GM18868 (cell line): ENCODE measurements at regions not wholly inside any gene's neighbourhood (a gene's known extent, or its start where the extent isn't known, plus 50 kb on each side); places are given as distances from the start of the nearest gene placed in this dataset.
A peak's percentile ranks its signal among the peaks of the same experiment; 100 is the strongest.
"Not testable (repeated sequence)": the region's sequence is repeated elsewhere in the genome, so short reads cannot be mapped to it uniquely, and the experiment has no call there.

ENCODE experiments used
- ATAC-seq: cut with Tn5 transposase; IDR thresholded peaks from one replicate; pipeline ENCODE4 v1.9.1; 2021; ENCODE audit warnings: mild to moderate bottlenecking, moderate library complexity; ENCODE audit not compliant: unreplicated experiment

DNA sequence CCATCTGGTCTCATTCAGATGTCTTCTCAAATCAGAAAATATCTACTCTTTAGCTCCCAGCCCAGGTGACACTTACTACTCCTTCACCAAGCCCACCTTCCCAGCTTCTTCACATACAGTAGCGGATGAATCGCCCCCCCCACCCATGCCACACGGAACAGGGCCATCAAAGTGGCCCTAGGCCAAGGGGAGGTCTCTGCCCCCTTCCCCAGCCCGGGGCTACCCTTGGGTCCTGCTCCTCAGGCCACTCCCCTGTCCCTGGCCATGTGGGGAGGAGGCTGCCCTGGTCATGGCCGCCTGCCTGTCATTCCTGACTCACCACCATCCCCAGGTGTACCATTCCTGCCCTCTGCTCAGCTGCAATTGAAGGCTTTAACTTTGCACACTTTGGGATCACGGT is 142.8 kb downstream of the NECTIN1 start:
- no peak for ATAC-seq

DNA sequence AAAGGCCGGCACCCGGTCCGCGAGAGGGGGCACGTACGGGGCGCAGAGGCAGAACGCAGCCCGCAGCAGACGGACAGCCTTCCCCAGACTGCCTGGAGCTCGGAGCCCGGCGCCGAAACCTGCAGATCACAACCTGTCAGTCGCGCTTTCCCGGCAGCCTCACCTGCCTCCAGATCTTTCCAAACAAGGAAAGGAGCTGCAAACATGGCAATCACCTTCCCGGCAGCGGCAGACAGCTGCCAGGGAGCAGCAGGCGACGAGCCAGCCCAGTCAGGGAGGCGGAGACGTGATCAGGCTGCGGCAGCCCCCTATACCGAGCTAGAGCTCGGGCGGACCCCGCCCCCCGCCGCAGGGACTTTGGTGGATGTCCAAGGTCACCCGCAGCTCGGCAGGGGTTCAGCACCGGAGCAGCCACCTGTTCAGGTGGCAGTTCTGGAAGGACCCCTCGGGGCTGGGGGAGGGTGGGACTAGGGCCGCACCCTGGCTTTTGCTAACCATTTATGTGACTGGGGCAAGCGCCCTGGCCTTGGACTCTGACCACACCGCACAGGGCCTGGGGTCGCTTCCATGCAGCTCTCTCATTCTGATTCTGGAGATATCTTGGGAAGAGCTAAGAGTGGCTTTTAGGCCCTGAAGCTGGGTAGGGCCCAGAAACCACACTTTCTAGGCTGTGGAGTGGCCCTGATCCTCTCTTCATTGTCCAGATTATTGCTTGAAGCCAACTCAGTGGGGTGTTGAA is 143.8 kb downstream of the NECTIN1 start:
- ATAC-seq: no peak

DNA sequence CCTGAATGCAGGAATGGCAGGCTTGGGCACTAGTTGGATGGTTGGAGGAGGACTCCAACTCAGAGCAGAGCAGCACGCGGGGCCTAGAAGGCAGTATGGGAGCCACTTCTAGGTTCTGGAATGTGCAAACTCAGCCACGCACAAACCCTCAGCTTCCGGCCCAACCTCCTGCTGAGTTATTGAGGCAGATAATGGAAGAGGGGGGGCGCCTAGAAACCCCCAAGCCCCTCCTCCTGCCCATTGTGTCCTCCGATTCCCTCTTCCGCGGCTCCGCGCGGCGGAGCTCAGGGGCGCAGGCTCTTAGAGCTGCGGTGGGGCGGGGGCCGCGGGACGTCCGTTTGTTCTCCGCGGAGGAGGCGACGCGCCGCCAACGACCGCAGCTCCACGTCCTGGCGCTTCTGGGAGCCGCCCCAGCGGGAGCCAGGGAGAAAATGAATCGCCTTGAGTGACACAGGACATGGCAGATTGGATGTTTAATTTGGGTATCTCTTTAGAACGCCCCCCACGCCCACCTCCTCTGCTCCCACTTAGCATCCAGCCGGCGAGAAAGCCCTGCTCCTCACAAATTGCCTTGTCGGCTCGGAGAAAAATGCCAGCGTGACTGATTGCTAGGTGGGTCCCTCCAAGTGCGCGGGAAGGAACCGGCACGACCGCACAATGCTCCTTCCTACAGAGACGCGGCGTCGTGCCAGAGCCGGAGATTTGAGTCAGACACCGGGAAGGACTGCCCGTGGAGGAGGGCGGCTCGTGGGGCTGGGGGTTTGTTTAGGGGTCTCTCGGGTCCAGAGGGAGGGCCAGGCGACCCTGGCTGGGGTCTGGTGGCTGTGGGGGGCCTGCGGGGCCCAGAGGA is 144.6 kb downstream of the NECTIN1 start:
- ATAC-seq: no peak

DNA sequence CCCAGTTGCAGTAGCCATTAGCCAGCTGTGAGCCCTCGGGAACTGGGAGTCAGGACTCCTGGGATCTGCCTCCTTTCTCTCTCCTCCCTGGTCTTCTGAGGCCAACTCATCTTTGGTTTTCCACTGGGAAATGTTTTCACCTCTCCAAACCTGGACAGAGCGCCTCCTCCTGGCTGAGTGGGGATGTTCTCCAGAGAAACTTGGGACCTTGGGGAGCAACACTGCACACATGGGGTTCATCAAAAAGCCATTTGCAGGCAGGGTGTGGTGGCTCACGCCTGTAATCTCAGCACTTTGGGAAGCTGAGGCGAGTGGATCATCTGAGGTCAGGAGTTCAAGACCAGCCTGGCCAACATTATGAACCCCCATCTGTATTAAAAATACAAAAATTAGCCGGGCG is 145.4 kb downstream of the NECTIN1 start:
- ATAC-seq: no peak

DNA sequence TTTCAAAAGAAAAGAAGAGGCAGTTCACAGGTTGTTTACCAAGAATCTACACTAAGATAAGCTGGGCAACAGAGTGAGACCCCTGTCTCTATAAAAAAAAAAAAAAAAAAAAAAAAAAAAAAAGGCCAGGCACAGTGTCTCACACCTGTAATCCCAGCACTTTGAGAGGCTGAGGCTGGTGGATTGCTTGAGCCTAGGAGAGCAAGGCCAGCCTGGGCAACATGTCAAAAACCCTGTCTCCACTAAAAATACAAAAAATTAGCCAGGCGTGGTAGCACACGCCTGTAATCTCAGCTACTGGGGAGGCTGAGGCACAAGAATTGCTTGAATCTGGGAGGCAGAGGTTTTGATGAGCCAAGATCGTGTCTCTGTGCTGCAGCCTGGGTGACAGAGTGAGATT is 147.6 kb downstream of the NECTIN1 start:
- ATAC-seq: not testable (repeated sequence)

DNA sequence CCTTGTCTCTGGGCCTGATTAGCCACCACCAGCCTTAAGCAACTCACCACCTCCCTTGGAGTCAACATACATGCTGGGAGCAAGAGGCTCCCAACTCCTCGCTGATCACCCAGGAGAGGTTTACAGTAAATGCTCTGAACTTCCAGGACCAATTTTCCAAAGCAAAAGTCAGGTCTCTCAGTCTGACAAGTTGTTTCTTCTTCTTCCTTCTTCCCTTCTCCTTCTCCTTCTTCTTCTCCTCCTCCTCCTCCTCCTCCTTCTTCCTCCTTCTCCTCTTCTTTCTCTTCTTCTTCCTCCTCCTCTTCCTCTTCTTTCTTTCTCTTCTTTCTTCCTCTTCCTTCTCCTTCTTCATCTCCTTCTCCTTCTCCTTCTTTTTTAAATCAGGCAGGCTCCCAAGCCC is 148.2 kb downstream of the NECTIN1 start:
- ATAC-seq: no peak

DNA sequence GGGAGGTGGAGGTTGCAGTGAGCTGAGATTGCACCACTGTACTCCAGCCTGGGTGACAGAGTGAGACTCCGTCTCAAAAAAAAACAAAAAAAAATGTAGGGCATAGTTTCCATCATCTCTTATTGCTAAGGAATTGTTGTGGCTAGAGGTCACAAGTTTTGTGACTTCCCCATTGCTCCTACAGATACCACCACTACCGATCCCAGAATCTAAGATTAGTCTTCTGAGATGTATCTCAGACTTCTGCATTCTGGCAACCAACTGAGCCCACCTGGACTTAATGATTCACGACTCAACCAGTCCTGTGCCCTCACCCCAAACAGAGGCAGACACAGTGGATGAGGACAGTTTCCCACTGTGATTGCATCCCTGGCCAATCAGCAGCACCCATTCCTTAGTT is 148.9 kb downstream of the NECTIN1 start:
- ATAC-seq: no peak

DNA sequence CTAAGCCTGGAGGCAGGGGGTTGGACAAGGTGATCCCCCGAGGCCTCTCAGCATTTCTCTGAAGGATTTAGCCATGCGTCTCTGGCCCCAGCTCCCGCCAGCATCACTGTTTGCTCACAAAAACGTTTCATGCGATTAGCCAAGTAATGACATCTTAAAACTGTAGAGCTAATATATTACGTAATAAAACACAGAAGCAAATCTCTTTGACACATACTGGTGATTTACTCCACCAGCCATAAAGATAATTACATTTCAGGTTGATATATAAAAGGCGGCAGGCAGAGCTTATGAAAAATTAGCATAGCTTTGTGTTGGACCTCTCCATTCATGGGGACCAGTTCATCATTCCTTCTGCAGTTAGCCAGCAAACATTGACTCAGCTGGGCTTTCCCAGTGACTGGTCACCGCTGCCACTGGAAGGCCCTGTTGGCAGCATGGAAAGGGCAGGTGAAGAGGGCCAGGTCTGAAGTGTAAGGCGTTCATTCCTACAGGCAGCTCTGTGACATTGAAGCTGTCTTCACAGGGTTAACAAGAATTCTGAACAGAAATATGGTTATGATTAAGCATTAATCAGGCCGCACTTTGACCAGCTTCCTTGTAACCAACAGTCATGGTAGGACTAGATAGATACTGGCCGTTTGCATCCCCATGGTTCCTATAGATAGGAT is 150.3 kb downstream of the NECTIN1 start:
- no peak for ATAC-seq

DNA sequence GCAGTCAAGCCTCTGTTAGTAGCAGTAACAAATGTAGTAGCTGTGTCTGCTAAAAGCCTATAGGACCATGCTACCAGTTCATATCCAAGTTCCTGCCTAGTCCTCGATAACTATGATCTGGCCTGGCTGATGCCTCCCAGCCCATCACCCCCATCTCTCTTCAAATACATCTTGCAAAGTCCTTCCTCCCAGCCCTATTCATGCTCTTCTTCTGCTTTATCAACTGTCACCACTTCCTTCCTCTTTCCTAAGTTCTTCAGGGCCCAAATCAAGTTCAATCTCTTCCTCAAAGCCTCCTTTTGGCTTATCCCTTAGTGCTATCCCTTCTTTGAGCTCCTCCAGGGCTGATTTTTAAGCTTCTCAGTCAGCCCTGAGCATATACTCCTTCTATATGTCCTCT is 150.9 kb upstream of the THY1 start:
- ATAC-seq: no peak

DNA sequence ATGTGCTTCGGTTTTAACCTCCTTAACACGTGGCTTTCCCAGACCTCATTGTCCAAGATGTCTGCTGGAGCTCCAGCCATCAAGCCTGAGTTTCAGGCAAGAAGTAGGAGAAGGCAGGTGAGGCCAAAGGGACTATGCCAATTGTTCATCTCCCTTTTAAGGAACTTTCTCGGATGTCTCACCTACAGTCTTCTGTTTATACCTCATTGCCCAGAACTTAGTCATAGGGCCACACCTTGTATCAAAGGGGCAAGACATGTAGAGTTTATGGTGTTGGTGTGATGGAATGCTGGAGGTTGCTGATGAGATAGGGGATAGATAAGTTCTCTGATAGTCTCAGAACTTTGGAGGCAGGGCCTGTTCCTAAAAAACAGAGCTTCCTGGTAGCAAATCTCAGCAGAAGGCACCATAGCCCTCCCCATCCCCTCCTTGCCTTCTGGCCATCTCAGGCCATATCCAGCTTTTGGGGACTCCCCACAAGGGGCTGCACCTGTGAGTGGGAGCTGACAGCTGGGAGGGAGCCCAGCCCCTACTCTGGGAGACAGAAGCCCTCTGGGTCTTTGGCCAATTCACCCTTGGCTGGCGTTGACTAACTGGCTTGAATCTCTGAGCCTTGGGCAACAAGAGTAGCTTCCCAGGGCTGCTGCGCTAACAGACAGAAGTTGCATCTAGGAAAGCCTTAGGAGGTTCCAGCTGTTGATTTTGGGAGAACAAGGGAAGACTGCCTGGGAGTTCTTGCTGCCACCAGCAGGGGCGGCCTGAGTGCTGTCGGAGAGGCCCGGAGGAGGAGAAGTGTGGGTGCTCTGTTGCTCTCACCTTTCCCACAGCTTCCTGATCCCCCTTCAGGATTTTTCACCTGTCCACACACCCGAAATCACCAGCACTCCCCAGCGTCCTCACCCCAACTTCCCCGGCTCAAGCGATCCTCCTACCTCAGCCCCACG is 149.8 kb upstream of the THY1 start:
- no peak for ATAC-seq

DNA sequence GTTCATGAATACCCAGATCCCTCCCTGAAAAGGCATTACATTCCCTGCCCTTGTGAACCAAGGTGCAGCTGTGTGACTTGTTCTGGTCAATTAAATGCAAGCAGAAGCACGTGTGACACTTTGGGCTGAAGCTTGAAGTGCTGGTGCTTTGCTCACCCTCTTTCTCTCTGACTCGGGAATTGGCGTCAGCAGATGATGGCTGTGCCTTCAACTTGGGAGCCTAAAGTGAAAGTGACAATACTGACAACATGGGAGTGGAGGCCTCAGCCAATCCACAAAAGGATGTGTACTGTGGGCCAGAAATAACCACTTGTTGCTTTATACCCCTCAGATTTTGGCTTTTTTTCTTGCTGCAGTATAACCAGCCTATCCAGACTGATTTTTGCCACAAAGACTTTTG is 148.3 kb upstream of the THY1 start:
- ATAC-seq: no peak

DNA sequence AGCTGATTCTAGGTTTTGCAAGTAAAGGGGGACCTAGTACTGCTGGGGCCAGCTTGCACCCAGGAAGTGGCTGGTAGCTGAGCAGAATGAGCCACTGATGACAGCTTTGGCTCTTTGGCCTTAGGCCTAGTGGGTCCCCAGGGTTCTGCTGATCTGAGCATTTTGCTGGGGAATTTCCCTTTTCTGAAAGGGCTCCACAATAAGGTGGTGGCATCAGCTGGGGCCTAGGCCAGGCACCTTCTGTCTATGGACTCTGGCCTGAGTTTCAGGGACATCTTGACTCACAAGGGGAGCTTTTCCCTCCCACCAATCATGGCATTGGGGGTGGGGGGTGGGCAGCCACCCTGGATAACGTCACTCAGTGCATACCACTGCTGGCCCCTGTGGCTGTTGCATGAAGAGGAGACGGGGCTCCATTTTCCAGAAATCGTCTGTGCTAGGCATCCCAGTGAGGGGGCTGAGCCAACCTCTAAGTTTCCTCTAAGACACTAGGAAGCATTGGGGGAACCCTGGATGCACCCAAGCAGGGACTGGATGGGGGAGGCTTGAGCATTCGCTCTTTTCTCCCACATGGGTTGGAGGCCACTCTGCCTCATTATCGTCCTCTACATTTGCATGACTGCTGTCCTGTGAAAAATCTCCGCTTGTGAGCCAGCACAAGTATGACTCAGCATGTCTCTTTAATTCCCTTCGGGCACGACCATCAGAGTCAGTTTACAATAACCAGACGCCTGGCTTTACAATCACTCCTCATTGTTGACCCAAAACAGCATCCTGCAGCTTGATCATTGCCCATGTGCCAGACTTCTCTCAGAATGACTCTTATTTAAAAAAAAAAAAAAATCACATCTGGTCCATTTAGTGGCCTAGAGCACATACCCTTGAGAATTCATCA is 145.0 kb upstream of the THY1 start:
- ATAC-seq: peak; percentile 56

DNA sequence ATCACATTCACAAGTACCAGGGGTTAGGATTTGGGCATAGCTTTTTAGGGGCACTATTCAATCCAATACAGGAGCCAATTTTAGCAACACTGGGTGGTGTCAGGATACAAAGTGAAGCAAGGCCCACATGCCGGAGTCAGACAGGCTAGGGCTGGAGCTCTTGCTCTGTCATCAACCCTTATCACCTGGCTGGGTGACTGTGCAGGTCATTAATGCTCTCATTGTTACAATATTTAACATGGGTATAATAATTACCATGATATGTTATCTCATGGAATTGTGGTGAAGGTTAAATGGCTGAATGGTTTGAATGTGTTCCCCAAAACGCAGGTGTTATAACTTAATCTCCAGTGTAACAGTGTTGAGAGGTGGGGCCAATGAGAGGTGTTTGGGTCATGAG is 143.3 kb upstream of the THY1 start:
- no peak for ATAC-seq

DNA sequence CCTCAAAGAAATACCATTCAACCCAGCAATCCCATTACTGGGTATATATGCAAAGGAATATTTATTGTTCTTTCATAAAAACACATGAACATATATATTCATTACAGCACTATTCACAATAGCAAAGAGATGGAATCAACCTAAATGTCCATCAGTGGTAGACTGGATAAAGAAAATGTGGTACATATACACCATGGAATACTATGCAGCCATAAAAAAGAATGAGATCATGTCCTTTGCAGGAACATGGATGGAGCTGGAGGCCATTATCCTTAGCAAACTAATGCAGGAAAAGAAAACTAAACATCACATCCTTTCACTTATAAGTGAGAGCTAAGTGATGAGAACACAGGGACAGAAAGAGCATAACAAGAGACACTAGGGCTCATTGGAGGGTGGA is 142.7 kb upstream of the THY1 start:
- not testable (repeated sequence) for ATAC-seq

DNA sequence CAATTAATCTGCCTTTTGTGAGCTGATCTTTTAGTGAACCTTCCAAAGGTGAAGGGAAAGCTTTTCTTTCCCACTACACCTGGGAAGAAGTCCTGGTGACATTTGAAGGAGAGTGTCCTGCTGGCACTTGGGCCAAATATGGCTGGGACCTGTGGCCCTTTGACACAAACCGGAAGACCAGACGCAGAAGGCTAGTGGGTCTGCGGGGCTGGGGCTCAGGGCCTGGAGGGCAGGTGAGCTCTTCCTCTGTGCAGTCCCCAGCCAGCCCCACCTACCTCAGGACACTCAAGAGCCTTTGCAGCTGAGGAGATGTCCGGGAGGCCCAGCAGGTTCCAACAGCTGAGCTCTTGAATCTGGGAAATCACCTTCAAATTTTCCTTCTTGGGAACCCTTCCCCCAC is 138.0 kb upstream of the THY1 start:
- no peak for ATAC-seq

DNA sequence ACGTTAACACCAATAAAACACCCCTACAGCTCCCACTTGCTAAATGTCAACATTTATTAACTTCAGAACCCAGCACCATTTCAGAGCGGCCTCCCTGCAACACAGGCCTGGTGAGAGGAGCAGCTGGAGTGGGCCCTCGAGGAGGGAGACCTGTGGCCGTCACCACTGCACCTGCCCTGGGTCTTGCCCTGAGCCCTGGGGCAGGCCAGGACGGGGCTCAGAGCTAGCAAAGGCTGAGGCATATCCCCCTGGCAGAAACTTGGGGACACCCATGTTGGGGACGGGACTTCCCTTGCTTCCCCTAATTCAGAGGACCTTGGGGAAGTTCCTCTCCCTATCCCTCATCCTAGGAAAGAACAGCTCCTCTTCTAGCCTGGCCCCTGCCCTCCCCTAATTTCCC is 137.3 kb upstream of the THY1 start:
- no peak for ATAC-seq

DNA sequence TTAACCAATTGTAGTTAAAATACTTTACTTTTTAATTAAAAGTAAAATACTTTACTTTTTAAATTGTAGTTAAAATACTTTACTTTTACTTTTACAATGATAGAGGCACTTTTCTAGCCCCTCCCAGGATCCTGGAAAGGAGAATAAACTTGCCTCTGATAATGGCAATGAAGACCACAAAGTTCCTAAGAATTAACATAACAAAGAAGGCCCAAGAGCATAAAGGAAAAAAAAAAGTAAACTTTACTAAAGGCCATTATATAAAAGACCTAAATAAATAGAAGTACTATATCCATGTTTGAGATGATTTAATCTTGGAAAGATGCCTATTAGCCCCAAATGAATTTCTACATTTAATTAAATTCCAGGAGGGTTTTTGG is 129.1 kb upstream of the THY1 start:
- no peak for ATAC-seq

DNA sequence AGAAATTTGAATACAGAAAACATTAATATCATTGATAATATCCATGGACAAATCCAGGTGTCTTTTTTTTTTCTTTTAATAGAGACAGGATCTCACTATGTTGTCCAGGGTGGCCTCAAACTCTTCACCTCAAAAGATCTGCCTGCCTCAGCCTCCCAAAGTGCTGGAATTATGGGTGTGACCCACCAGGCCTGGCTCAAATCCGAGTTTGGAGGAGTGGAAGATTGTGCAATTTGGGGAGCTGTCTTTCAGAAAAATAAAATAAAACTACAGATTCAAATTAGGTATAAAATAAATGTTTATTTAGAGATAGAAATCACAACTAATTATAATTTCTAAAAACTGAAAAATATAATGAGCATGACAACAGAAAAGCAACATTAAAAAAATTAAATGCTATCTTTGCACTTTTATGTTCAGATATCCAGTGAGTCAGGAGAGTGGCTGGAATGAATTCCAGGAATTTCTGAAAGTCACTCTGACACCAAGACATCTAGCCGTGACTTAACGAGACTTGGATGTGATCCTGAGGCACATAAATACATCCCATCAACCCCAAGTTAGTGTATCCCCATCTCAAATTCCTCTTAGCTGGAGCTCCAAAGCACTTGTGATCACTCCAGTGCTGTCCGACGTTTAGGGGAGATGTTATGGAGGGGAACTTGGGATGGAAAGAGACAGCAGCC is 128.6 kb upstream of the THY1 start:
- ATAC-seq: no peak

DNA sequence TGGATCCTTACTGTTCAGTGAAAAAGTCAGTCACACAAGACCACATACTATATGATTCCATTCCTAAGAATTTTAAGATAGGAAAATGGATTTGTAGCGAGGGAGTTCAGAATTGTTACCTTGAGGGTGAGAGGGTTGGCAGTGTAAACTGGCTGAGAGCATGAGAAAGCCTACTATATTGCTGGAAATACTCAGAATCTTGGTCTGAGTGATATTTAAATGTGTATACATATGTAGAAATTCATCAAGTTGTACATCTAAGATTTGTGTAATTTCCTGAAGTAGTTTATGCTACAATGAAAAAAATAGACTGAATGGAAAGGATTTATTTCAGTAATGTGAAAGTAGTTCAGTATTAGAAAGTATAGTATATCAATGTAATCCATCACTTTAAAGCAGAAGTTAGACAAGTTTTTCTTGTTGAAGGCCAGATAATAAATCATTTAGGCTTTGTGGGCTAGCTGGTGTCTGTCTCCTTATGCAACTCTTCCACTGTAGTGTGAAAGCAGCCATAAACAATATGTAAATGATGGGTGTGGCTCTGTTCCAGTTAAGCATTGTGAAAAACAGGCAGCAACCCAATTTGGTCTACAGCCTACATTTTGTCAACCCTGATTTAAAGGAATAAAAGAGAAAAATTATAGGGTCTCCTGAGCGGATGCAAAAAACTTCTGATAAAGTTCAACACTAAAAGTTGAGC is 127.2 kb upstream of the THY1 start:
- no peak for ATAC-seq
